GM19463 (cell line): ENCODE measurements at regions not wholly inside any gene's neighbourhood (a gene's known extent, or its start where the extent isn't known, plus 50 kb on each side); places are given as distances from the start of the nearest gene placed in this dataset.
"Not testable (repeated sequence)": the region's sequence is repeated elsewhere in the genome, so short reads cannot be mapped to it uniquely, and the experiment has no call there.

Experiments
- ATAC-seq: cut with Tn5 transposase; IDR thresholded peaks from one replicate; pipeline ENCODE4 v1.9.1; 2021; ENCODE audit warnings: mild to moderate bottlenecking, moderate library complexity; ENCODE audit not compliant: unreplicated experiment

DNA sequence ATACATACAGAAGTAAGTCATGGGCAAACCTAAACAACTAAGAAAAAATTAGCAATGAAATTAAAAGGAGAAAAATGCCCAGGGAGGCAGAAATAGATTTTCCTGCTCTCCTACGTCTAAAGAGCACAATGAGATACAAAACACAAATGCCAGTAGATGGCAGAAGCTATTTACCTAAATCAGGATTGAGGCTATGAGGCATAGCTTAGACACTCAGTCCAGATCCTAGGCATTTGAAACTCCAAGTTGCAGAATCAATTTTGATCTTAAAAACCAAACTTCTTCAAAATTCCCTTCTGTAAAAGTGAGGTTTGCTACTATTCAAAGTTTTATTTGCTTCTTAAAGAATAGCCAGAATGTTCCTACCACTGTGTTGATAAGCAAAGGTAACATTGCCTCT is 368.6 kb downstream of the DAD1 start:
- no peak for ATAC-seq

DNA sequence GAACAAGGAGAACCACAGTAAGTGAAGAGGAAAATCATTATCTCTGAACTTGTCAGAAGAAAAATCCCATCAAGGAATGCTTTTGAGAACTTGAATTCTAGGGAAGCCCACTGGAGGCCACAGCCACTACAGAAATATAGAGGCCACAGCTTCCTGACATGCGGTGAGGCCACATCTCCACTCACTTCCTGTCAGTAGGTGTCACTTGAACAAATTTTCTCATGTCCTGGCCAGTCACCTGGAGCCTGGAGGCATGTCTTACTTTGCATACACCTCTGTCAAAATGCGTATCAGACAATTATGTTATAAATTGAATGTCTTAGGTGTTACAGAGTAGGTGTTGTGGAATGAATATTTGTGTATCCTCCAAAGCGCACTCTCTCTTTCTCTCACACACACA is 370.3 kb downstream of the DAD1 start:
- ATAC-seq = no peak

GRCh38 chr14:22213120-22213519 is 375.9 kb downstream of the DAD1 start:
- no peak for ATAC-seq

- ATAC-seq = no peak
Measured at GRCh38 chr14:22210906-22211305, 378.1 kb downstream of the DAD1 start.

DNA sequence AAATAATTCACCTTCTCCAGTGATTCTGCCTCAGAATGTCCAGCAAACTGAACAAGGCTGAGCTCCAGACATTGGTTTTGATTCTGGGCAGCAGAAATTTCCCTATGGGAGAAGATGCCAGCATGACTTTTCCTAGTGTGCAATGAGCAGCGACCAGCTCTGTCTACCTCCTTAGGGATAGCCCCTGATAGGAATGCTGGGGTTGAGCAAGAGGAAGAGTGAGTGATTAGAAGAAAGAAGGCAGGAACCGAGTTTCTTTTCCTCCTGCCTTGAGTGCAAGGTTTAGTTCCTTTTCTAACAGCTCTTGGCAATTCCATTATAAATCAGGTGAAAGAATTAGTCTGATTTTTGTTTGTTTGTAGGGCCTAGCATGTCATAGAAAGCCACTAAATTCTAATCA is 379.0 kb downstream of the DAD1 start:
- no peak for ATAC-seq

DNA sequence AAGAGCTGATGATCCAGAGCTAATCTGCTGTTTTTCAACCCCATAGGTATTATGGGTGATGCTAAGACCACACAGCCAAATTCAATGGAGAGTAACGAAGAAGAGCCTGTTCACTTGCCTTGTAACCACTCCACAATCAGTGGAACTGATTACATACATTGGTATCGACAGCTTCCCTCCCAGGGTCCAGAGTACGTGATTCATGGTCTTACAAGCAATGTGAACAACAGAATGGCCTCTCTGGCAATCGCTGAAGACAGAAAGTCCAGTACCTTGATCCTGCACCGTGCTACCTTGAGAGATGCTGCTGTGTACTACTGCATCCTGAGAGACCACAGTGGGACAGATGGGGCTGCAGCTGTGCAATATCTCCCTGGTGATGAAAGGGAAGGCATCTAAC is 386.0 kb downstream of the DAD1 start:
- no peak for ATAC-seq

- ATAC-seq = no peak
Measured at GRCh38 chr14:22202313-22202712, 386.7 kb downstream of the DAD1 start.

- ATAC-seq = no peak
Measured at GRCh38 chr14:22200977-22201605, 387.9 kb downstream of the DAD1 start.

DNA sequence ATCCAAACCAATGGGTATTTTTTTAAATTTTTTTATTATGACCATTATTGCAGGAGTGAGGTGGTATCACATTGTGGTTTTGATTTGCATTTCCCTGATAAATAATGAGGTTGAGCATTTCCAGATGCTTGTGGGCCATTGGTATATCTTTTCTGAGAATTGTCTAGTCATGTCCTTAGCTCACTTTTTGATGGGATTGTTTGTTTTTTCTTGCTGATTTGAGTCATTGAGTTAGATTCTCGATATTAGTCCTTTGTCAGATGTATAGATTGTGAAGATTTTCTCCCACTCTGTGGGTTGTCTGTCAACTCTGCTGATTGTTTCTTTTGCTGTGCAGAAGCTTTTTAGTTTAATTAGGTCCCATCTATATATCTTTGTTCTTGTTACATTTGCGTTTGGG is 388.9 kb downstream of the DAD1 start:
- ATAC-seq = not testable (repeated sequence)

DNA sequence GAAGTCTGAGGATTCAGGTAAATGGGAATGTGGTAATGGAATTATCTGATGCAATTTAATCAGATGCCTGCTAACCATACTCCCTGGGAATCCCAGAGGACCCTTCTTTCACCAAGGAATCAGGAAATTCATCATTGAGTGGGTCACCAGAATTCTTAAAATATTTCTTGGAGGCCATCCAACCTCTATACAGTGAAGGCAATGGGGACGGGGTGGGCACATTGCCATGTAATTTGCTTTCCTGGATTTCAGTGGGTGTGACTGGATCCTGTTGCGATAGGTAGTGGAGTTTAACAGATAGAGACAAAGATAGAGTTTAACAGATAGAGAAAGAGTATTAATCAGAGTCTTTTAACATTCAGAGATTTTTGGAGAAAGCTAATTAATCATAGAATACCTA is 394.4 kb downstream of the DAD1 start:
- ATAC-seq = no peak

GRCh38 chr14:22190411-22191191 is 398.4 kb downstream of the DAD1 start:
- no peak for ATAC-seq

- no peak for ATAC-seq
Measured at GRCh38 chr14:22189881-22190280, 399.1 kb downstream of the DAD1 start.

- no peak for ATAC-seq
Measured at GRCh38 chr14:22188318-22188717, 400.7 kb downstream of the DAD1 start.

- no peak for ATAC-seq
Measured at GRCh38 chr14:22185789-22186188, 403.2 kb downstream of the DAD1 start.

GRCh38 chr14:22185191-22185590 is 403.8 kb downstream of the DAD1 start:
- ATAC-seq = no peak

GRCh38 chr14:22184830-22185168 is 404.2 kb downstream of the DAD1 start:
- no peak for ATAC-seq

GRCh38 chr14:22184157-22184829 is 404.7 kb downstream of the DAD1 start:
- ATAC-seq = no peak

GRCh38 chr14:22180045-22180444 is 409.0 kb downstream of the DAD1 start:
- ATAC-seq = no peak

DNA sequence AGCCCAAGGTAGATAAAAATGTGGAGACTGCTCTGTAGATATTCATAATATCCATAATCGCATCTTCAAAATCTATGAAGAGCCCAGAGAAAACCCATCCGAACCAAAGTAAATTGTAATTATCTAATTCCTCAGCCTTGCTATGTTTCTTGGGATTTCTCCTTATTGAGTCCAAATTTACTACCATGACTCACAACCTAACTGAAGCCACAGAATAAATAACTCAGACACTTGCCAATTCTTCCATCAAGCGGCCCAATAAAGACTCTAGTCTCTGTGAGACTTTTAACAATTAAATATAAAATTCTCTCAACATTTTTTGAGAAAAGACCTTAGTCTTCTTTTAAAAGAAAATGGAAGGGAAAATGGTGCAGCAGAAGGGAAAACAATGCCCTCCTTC is 409.8 kb downstream of the DAD1 start:
- ATAC-seq = no peak

- ATAC-seq = peak; percentile 46
Measured at GRCh38 chr14:22178333-22178839, 410.6 kb downstream of the DAD1 start.

DNA sequence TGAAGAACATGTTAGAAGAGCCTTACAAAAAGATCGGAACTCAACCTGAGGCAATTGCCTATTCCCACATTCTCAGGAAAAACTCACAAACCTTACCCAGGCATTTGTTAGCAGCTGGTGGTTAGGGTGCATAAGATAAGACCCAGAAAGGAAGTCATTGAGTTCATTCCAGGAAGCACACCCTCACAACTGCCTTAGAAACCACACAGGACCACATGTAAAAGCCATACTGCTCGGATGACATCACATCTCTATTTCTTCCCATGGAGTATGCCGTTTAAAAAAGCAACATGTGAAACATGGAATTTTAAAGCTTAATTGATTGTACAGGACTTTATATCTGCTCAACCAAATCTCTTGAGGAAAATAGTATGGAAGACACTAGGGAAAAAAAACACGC is 411.2 kb downstream of the DAD1 start:
- ATAC-seq = peak; percentile 42

DNA sequence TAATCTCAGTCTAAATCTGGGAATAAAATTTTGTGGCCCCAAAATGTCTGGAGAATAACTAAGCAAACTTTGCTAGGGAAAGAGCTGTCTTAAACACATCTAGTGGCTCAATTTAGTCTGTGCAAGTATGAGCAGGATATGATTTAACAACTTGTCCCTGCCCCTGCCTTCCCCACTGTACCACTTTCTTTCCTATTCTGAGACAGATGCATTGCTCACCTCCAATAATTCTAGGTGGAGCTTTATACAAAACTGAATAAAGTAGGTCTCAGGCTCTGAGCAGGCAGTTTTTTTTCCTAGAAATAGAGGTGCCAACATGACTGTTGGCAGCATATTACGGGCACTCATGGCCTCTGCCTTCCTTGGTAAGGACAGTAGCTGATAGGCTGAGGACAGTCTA is 412.1 kb downstream of the DAD1 start:
- no peak for ATAC-seq
